ENCODE measurements at regions not wholly inside any gene's neighbourhood (a gene's known extent, or its start where the extent isn't known, plus 50 kb on each side); places are given as distances from the start of the nearest gene placed in this dataset.
A peak's percentile ranks its signal among the peaks of the same experiment; 100 is the strongest.

DNA sequence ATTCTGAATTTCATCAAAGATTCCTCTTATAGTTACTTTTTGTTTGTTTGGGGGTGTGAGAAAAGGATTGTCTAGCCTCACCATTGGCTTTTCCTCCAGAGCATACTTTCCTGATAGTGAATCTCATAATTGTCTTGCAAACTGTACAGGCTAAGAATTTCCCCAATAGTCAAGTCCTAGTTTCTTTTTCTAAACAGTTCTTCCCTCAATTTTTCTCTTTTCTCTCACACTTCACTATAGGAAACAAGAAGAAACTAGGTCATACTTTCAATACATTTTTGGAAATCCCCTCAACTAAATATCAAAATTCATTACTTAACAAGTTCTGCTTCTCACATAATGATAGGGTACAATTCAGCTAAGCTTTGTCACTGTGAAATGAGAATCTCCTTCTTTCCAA lies 241.9 kb downstream of the IL20RB start:
- H3K4me1 ChIP-seq (ENCODE audit: control insufficient read depth, insufficient read depth, low read length): no peaks in the 10 kb centered on the region
- H3K4me3 ChIP-seq (ENCODE audit: low read length): no peak overlapping the region
- peaks cover 3% of the 10 kb centered on the region for H3K9me3 ChIP-seq (ENCODE audit: control insufficient read depth, low read depth, low read length)
- H3K27me3 ChIP-seq (ENCODE audit: control insufficient read depth, insufficient read depth, low read length): no peaks in the 10 kb centered on the region
- no peak overlapping the region for H3K27ac ChIP-seq (ENCODE audit: low read length)
- DNase-seq: no peak
- no peaks in the 10 kb centered on the region for H3K36me3 ChIP-seq (ENCODE audit: control insufficient read depth, insufficient read depth, low read length)

- H3K27me3 ChIP-seq (ENCODE audit: control insufficient read depth, insufficient read depth, low read length): no peaks in the 10 kb centered on the region
- H3K27ac ChIP-seq (ENCODE audit: low read length): no peak overlapping the region
- no peaks in the 10 kb centered on the region for H3K36me3 ChIP-seq (ENCODE audit: control insufficient read depth, insufficient read depth, low read length)
- H3K9me3 ChIP-seq (ENCODE audit: control insufficient read depth, low read depth, low read length): peaks cover 3% of the 10 kb centered on the region
- no peak overlapping the region for H3K4me3 ChIP-seq (ENCODE audit: low read length)
- H3K4me1 ChIP-seq (ENCODE audit: control insufficient read depth, insufficient read depth, low read length): no peaks in the 10 kb centered on the region
- no peak for DNase-seq
- WGBS (ENCODE audit: insufficient coverage, low lambda C conversion rate): no CpG with 5 or more reads among the region's 3 CpGs
These were observed 243.3 kb downstream of the IL20RB start for GRCh38 chr3:137201066-137201465.

- peaks cover 3% of the 10 kb centered on the region for H3K9me3 ChIP-seq (ENCODE audit: control insufficient read depth, low read depth, low read length)
- no peaks in the 10 kb centered on the region for H3K4me1 ChIP-seq (ENCODE audit: control insufficient read depth, insufficient read depth, low read length)
- no peaks in the 10 kb centered on the region for H3K36me3 ChIP-seq (ENCODE audit: control insufficient read depth, insufficient read depth, low read length)
- H3K4me3 ChIP-seq (ENCODE audit: low read length): no peak overlapping the region
- WGBS (ENCODE audit: insufficient coverage, low lambda C conversion rate): no CpG with 5 or more reads among the region's 5 CpGs
- no peaks in the 10 kb centered on the region for H3K27me3 ChIP-seq (ENCODE audit: control insufficient read depth, insufficient read depth, low read length)
- no peak for DNase-seq
- H3K27ac ChIP-seq (ENCODE audit: low read length): no peak overlapping the region
These were observed 245.2 kb downstream of the IL20RB start for GRCh38 chr3:137202941-137203340.

GRCh38 chr3:137204409-137204808 lies 246.6 kb downstream of the IL20RB start:
- Histone ChIP-seq H3K4me1 (ENCODE audit: control insufficient read depth, insufficient read depth, low read length) (no peaks in the 10 kb centered on the region), H3K9me3 (ENCODE audit: control insufficient read depth, low read depth, low read length) (no peaks in the 10 kb centered on the region), H3K36me3 (ENCODE audit: control insufficient read depth, insufficient read depth, low read length) (no peaks in the 10 kb centered on the region), H3K27ac (ENCODE audit: low read length) (no peak overlapping the region), H3K4me3 (ENCODE audit: low read length) (no peak overlapping the region), H3K27me3 (ENCODE audit: control insufficient read depth, insufficient read depth, low read length) (no peaks in the 10 kb centered on the region)
- 83% methylated on average over 2 of the region's 3 CpGs for WGBS (ENCODE audit: insufficient coverage, low lambda C conversion rate)
- DNase-seq: peak in 1 of 2 donors; percentile 6

DNA sequence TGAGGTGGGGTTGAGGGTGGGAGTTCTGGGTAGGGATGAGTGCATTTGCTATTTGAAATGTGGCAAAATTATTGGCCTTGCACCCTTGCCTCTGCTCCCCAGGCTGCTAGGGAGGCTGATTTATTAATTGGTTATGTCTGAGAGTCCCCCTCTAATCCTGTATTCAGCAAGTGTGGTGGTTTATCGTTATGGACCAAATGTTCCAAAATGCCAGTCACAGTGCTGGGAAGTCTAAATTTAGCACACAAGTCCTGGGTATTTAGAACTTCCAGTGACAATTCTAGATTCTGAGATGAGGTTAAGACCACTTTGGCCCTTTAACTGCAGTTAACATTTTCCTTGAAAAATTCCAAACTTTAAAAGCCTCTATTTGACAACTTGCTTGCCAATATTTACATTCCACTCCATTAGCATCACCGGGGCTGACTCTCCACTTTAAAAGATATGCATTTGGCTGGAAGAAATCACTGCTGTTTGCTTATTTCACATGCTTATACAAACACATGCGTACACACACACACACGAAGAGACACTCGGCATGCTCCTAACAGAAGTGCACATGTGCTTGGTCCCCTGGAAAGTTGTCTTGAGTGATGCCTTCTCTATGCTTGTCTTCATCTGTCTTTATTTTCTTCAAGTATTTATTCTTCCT lies 247.7 kb downstream of the IL20RB start:
- Histone ChIP-seq H3K27ac (ENCODE audit: low read length) (no peak overlapping the region), H3K4me3 (ENCODE audit: low read length) (no peak overlapping the region), H3K36me3 (ENCODE audit: control insufficient read depth, insufficient read depth, low read length) (no peaks in the 10 kb centered on the region), H3K4me1 (ENCODE audit: control insufficient read depth, insufficient read depth, low read length) (no peaks in the 10 kb centered on the region), H3K9me3 (ENCODE audit: control insufficient read depth, low read depth, low read length) (no peaks in the 10 kb centered on the region), H3K27me3 (ENCODE audit: control insufficient read depth, insufficient read depth, low read length) (no peaks in the 10 kb centered on the region)
- 17% methylated on average over 1 of the region's 5 CpGs for WGBS (ENCODE audit: insufficient coverage, low lambda C conversion rate)
- DNase-seq: peak; percentile 19 to 40

DNA sequence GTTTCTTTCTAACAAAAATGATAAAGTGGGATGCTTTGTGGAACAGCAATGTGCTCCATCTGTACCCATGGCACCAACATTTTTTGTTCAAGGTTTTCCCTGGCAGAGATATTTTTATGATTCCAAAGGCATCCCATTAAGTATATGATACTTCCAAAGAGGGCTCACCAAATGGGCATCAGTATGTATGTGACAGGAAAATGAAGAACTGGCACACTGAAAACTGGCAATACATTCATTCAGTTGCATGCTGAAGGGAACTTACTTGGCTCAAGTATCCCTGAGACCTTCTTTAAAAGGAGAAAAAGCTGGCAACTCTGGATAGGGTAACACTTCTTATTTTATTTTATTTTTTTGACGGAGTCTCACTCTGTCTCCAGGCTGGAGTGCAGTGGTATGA lies 249.8 kb downstream of the IL20RB start:
- Histone ChIP-seq H3K4me3 (ENCODE audit: low read length) (no peak overlapping the region), H3K36me3 (ENCODE audit: control insufficient read depth, insufficient read depth, low read length) (no peaks in the 10 kb centered on the region), H3K27me3 (ENCODE audit: control insufficient read depth, insufficient read depth, low read length) (no peaks in the 10 kb centered on the region), H3K9me3 (ENCODE audit: control insufficient read depth, low read depth, low read length) (no peaks in the 10 kb centered on the region), H3K27ac (ENCODE audit: low read length) (no peak overlapping the region), H3K4me1 (ENCODE audit: control insufficient read depth, insufficient read depth, low read length) (no peaks in the 10 kb centered on the region)
- WGBS (ENCODE audit: insufficient coverage, low lambda C conversion rate): no CpG with 5 or more reads among the region's 1 CpG
- DNase-seq: no peak

DNA sequence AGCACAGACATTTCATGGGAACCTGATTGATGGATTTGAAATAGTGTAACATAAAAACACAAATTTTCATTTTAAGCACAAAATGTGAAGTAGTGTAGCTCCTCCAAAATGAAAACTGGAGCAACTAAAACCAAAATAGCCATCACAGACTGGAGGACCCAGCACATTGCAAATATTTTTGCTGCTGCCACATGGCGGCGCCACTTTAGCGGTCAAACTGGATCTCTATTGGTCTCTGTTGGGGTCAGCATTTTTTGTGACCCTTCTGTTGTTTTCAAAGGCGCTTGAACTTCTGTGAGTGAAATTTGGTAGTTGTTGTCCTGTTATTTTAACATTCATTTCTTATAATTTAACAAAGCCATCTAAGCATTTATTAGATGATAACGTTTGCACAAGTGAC lies 259.9 kb downstream of the IL20RB start:
- Histone ChIP-seq H3K9me3 (ENCODE audit: control insufficient read depth, low read depth, low read length) (no peaks in the 10 kb centered on the region), H3K4me1 (ENCODE audit: control insufficient read depth, insufficient read depth, low read length) (no peaks in the 10 kb centered on the region), H3K27ac (ENCODE audit: low read length) (no peak overlapping the region), H3K36me3 (ENCODE audit: control insufficient read depth, insufficient read depth, low read length) (no peaks in the 10 kb centered on the region), H3K4me3 (ENCODE audit: low read length) (no peak overlapping the region), H3K27me3 (ENCODE audit: control insufficient read depth, insufficient read depth, low read length) (no peaks in the 10 kb centered on the region)
- 27% methylated on average over 3 of the region's 5 CpGs for WGBS (ENCODE audit: insufficient coverage, low lambda C conversion rate)
- no peak for DNase-seq

DNA sequence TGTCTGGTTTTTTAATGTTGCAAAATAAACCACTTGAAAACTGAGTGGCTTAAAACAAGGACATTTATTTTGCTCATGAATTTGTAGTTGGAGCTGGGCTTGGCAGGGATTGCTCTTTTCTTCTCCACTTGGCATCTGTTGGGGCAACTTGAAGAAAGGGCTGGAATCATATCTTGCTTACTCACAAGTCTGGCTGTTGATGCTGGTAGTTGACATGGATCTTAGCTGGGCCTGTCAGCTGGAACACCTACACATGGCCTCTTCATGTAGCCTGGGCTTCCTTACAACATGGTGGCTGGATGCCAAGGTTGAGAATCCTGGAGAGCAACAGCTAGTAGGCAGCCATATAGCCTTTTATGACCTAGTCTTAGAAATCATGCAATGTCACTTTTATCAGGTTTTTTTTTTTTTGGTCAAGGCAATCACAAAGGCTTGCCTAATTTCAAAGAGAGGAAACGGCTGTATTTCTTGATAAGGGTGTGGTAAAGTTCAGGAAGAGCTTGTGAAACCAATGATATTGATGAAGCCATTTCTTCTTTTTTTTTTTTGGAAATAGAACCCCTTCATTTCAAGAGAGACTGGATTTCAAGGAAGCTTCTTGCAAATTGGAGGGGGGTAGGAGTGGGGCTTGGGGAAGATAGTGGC lies 262.1 kb downstream of the IL20RB start:
- Histone ChIP-seq H3K9me3 (ENCODE audit: control insufficient read depth, low read depth, low read length) (no peaks in the 10 kb centered on the region), H3K36me3 (ENCODE audit: control insufficient read depth, insufficient read depth, low read length) (no peaks in the 10 kb centered on the region), H3K27me3 (ENCODE audit: control insufficient read depth, insufficient read depth, low read length) (no peaks in the 10 kb centered on the region), H3K4me3 (ENCODE audit: low read length) (no peak overlapping the region), H3K27ac (ENCODE audit: low read length) (no peak overlapping the region), H3K4me1 (ENCODE audit: control insufficient read depth, insufficient read depth, low read length) (no peaks in the 10 kb centered on the region)
- no CpG with 5 or more reads among the region's 1 CpG for WGBS (ENCODE audit: insufficient coverage, low lambda C conversion rate)
- DNase-seq: no peak

DNA sequence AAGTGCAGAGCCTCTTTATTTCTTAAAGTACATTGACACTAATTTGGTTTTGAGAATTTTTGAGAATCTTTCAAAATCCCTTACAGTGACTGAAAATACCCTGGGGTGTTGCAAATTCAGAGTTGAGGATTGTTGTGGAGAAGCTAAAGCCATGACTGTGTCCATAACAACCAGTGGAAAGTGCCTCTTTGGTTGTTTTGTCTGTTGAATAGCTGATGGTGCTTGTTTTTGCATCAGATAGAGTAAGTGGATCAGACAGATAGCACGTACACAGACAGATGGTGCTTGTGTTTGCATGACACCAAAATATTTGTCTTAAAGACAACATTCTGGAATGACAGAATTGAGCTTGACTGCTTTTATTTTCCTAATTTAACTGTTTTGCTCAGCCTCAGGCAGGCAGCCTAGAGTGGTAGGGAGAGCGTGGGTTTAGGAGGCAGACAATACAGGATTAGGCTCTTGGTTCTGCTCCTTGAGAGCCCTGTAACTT lies 265.0 kb downstream of the IL20RB start:
- WGBS (ENCODE audit: insufficient coverage, low lambda C conversion rate): no CpG with 5 or more reads among the region's 2 CpGs
- no peaks in the 10 kb centered on the region for H3K4me1 ChIP-seq (ENCODE audit: control insufficient read depth, insufficient read depth, low read length)
- DNase-seq: no peak
- H3K4me3 ChIP-seq (ENCODE audit: low read length): no peak overlapping the region
- H3K27me3 ChIP-seq (ENCODE audit: control insufficient read depth, insufficient read depth, low read length): no peaks in the 10 kb centered on the region
- no peaks in the 10 kb centered on the region for H3K9me3 ChIP-seq (ENCODE audit: control insufficient read depth, low read depth, low read length)
- no peak overlapping the region for H3K27ac ChIP-seq (ENCODE audit: low read length)
- H3K36me3 ChIP-seq (ENCODE audit: control insufficient read depth, insufficient read depth, low read length): no peaks in the 10 kb centered on the region

GRCh38 chr3:137224464-137224863 lies 266.7 kb downstream of the IL20RB start:
- H3K9me3 ChIP-seq (ENCODE audit: control insufficient read depth, low read depth, low read length): no peaks in the 10 kb centered on the region
- no peak overlapping the region for H3K4me3 ChIP-seq (ENCODE audit: low read length)
- no peaks in the 10 kb centered on the region for H3K27me3 ChIP-seq (ENCODE audit: control insufficient read depth, insufficient read depth, low read length)
- H3K4me1 ChIP-seq (ENCODE audit: control insufficient read depth, insufficient read depth, low read length): no peaks in the 10 kb centered on the region
- H3K36me3 ChIP-seq (ENCODE audit: control insufficient read depth, insufficient read depth, low read length): no peaks in the 10 kb centered on the region
- no CpG with 5 or more reads among the region's 3 CpGs for WGBS (ENCODE audit: insufficient coverage, low lambda C conversion rate)
- no peak overlapping the region for H3K27ac ChIP-seq (ENCODE audit: low read length)
- no peak for DNase-seq

DNA sequence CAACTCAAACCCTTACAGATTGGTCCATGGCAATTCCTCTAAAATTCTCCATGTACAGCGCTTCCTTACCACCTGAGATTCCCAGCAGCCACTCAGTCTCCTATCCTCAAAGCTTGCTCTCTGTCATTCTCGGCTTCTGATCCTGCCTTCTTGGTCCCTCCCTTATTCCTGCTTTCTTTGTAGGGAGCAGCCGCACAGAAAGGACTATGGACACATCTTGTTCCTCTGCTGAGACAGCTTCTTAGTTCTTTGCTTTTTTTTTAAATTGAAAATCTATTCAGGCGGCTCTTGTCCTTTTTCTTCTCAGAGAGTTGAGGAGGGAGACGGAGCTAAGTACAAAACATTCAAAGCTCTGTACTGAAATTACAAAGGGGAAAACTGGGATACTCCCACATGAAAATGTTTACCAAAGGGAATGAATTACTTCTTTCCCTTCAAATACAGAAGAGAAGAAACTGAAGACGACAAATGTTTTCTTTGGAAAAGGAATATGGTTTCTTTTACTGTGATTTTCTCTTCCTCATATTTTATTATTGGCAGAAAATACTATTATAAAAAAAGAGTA lies 285.1 kb downstream of the IL20RB start:
- Histone ChIP-seq H3K4me3 (ENCODE audit: low read length) (no peak overlapping the region), H3K4me1 (ENCODE audit: control insufficient read depth, insufficient read depth, low read length) (no peaks in the 10 kb centered on the region), H3K27ac (ENCODE audit: low read length) (no peak overlapping the region), H3K27me3 (ENCODE audit: control insufficient read depth, insufficient read depth, low read length) (no peaks in the 10 kb centered on the region), H3K9me3 (ENCODE audit: control insufficient read depth, low read depth, low read length) (no peaks in the 10 kb centered on the region), H3K36me3 (ENCODE audit: control insufficient read depth, insufficient read depth, low read length) (no peaks in the 10 kb centered on the region)
- WGBS (ENCODE audit: insufficient coverage, low lambda C conversion rate): 100% methylated on average over 2 of the region's 6 CpGs
- no peak for DNase-seq

Data from large intestine (tissue), 3 donors.